GM23248 (cell line): ENCODE measurements at regions not wholly inside any gene's neighbourhood (a gene's known extent, or its start where the extent isn't known, plus 50 kb on each side); places are given as distances from the start of the nearest gene placed in this dataset.

Experiments
- EZH2 ChIP-seq: fragments of 200-600 bp; sonication (generic); IDR thresholded peaks from 2 replicates; pipeline ENCODE4 v1.6.1; 2018; ENCODE audit warnings: antibody characterized with exemption, mild to moderate bottlenecking; ENCODE audit not compliant: insufficient read depth, poor library complexity, severe bottlenecking
- EZH2phosphoT487 ChIP-seq: fragments of 200-600 bp; sonication (generic); IDR thresholded peaks from 2 replicates; pipeline ENCODE4 v1.6.1; 2018; ENCODE audit warnings: antibody characterized with exemption, moderate library complexity, mild to moderate bottlenecking, low read depth; ENCODE audit not compliant: insufficient read depth

GRCh38 chr1:238171985-238172384 is 281.3 kb upstream of the ZP4 start:
- TF ChIP-seq EZH2 (no peak), EZH2phosphoT487 (no peak)
